ENCODE measurements at regions not wholly inside any gene's neighbourhood (a gene's known extent, or its start where the extent isn't known, plus 50 kb on each side); places are given as distances from the start of the nearest gene placed in this dataset.

- H3K36me3 ChIP-seq, result no peaks in the 10 kb centered on the region
- H3K27ac ChIP-seq, result no peak overlapping the region
- H3K4me1 ChIP-seq (ENCODE audit: control insufficient read depth in 1 of 2, insufficient read depth in 1 of 2, low read depth in 1 of 2, low read length in 1 of 2), result no peaks in the 10 kb centered on the region
- no peak overlapping the region for H3K4me3 ChIP-seq (ENCODE audit: low read depth in 1 of 2, low read length in 1 of 2)
- no peaks in the 10 kb centered on the region for H3K9me3 ChIP-seq
- peaks cover 3% of the 10 kb centered on the region for H3K27me3 ChIP-seq
- TF ChIP-seq CTCF (IDR thresholded peaks at IDR 0.05), result no peak
Observed at GRCh38 chr13:21837288-21837687, 166.4 kb downstream of the FGF9 start.

GRCh38 chr13:21837841-21838551 is 167.1 kb downstream of the FGF9 start:
- H3K36me3 ChIP-seq, result no peaks in the 10 kb centered on the region
- no peaks in the 10 kb centered on the region for H3K4me1 ChIP-seq (ENCODE audit: control insufficient read depth in 1 of 2, insufficient read depth in 1 of 2, low read depth in 1 of 2, low read length in 1 of 2)
- H3K27me3 ChIP-seq, result peaks cover 3% of the 10 kb centered on the region
- H3K9me3 ChIP-seq, result no peaks in the 10 kb centered on the region
- TF ChIP-seq CTCF (IDR thresholded peaks at IDR 0.05), result no peak
- H3K27ac ChIP-seq, result no peak overlapping the region
- H3K4me3 ChIP-seq (ENCODE audit: low read depth in 1 of 2, low read length in 1 of 2), result no peak overlapping the region

GRCh38 chr13:21846605-21847004 is 175.7 kb downstream of the FGF9 start:
- no peak for TF ChIP-seq CTCF (IDR thresholded peaks at IDR 0.05)
- no peak overlapping the region for H3K27ac ChIP-seq

GRCh38 chr13:21849323-21849722 is 178.4 kb downstream of the FGF9 start:
- Histone ChIP-seq H3K36me3 (no peaks in the 10 kb centered on the region), H3K27me3 (no peaks in the 10 kb centered on the region), H3K4me3 (ENCODE audit: low read depth in 1 of 2, low read length in 1 of 2) (no peak overlapping the region), H3K4me1 (ENCODE audit: control insufficient read depth in 1 of 2, insufficient read depth in 1 of 2, low read depth in 1 of 2, low read length in 1 of 2) (no peaks in the 10 kb centered on the region), H3K27ac (no peak overlapping the region), H3K9me3 (no peaks in the 10 kb centered on the region)
- TF ChIP-seq CTCF (IDR thresholded peaks at IDR 0.05), result no peak

More at GRCh38 chr13:21846605-21847004, 175.7 kb downstream of the FGF9 start:
- peaks cover 2% of the 10 kb centered on the region for H3K27me3 ChIP-seq
- H3K36me3 ChIP-seq, result no peaks in the 10 kb centered on the region
- no peaks in the 10 kb centered on the region for H3K9me3 ChIP-seq
- H3K4me3 ChIP-seq (ENCODE audit: low read depth in 1 of 2, low read length in 1 of 2), result no peak overlapping the region
- no peaks in the 10 kb centered on the region for H3K4me1 ChIP-seq (ENCODE audit: control insufficient read depth in 1 of 2, insufficient read depth in 1 of 2, low read depth in 1 of 2, low read length in 1 of 2)

GRCh38 chr13:21850013-21851006 is 179.4 kb downstream of the FGF9 start:
- no peaks in the 10 kb centered on the region for H3K36me3 ChIP-seq
- TF ChIP-seq CTCF (IDR thresholded peaks at IDR 0.05), result no peak
- H3K4me1 ChIP-seq (ENCODE audit: control insufficient read depth in 1 of 2, insufficient read depth in 1 of 2, low read depth in 1 of 2, low read length in 1 of 2), result no peaks in the 10 kb centered on the region
- no peak overlapping the region for H3K4me3 ChIP-seq (ENCODE audit: low read depth in 1 of 2, low read length in 1 of 2)
- H3K27ac ChIP-seq, result no peak overlapping the region
- H3K27me3 ChIP-seq, result no peaks in the 10 kb centered on the region
- no peaks in the 10 kb centered on the region for H3K9me3 ChIP-seq
